HEK293 (cell line): ENCODE measurements at regions not wholly inside any gene's neighbourhood (a gene's known extent, or its start where the extent isn't known, plus 50 kb on each side); places are given as distances from the start of the nearest gene placed in this dataset.

Experiments used
- HIC1 ChIP-seq: fragments of 450-650 bp; formaldehyde crosslinking; IDR thresholded peaks from 2 replicates; pipeline ENCODE4 v1.5.1; 2016; ENCODE audit warnings: missing biosample characterization, missing genetic modification characterization
- ZBTB1 ChIP-seq: fragments of 450-650 bp; formaldehyde crosslinking; IDR thresholded peaks from 2 replicates; pipeline ENCODE4 v1.5.1; 2016; ENCODE audit warnings: missing biosample characterization, missing genetic modification characterization
- ZBTB21 ChIP-seq: fragments of 450-650 bp; formaldehyde crosslinking; IDR thresholded peaks from 2 replicates; pipeline ENCODE4 v1.5.1; 2017; ENCODE audit warnings: missing biosample characterization, missing genetic modification characterization
- ZNF10 ChIP-seq: fragments of 450-650 bp; formaldehyde crosslinking; IDR thresholded peaks from 2 replicates; pipeline ENCODE4 v1.5.1; 2017; ENCODE audit warnings: missing biosample characterization, missing genetic modification characterization
- ZNF324 ChIP-seq: fragments of 450-650 bp; formaldehyde crosslinking; IDR thresholded peaks from 2 replicates; pipeline ENCODE4 v1.5.1; 2016; ENCODE audit warnings: missing biosample characterization, missing genetic modification characterization
- ZNF423 ChIP-seq: fragments of 450-650 bp; formaldehyde crosslinking; IDR thresholded peaks from 2 replicates; pipeline ENCODE4 v1.5.1; 2016; ENCODE audit warnings: missing biosample characterization, missing genetic modification characterization
- ZNF664 ChIP-seq: fragments of 450-650 bp; formaldehyde crosslinking; IDR thresholded peaks from 2 replicates; pipeline ENCODE4 v1.5.1; 2016; ENCODE audit warnings: missing biosample characterization, missing genetic modification characterization
- ZNF747 ChIP-seq: fragments of 450-650 bp; formaldehyde crosslinking; IDR thresholded peaks from 2 replicates; pipeline ENCODE4 v1.5.1; 2016; ENCODE audit warnings: missing biosample characterization, missing genetic modification characterization

GRCh38 chr7:17057143-17057509, 175.3 kb upstream of the AGR3 start:
- no peak for TF ChIP-seq HIC1 (tag by site-specific recombination)
- TF ChIP-seq ZNF10 (tag by site-specific recombination) = no peak
- no peak for TF ChIP-seq ZNF324
- no peak for TF ChIP-seq ZNF664 (tag by site-specific recombination)
- no peak for TF ChIP-seq ZNF423
- no peak for TF ChIP-seq ZBTB21 (tag by site-specific recombination)
- no peak for TF ChIP-seq ZBTB1 (tag by site-specific recombination)
- TF ChIP-seq ZNF747 = no peak
